T-helper 2 cell (primary cell): ENCODE measurements at regions not wholly inside any gene's neighbourhood (a gene's known extent, or its start where the extent isn't known, plus 50 kb on each side); places are given as distances from the start of the nearest gene placed in this dataset.

Experiments used
- DNase-seq, 5 experiments: peaks; one replicate each; pipeline versions ENCODE4 v3.0.0 to v3.0.0-alpha.2; 2012 to 2022

GRCh38 chr5:129342796-129343195 is 117.3 kb upstream of the ADAMTS19 start:
- no peak for DNase-seq

- no peak for DNase-seq
These were observed 114.7 kb upstream of the ADAMTS19 start for GRCh38 chr5:129345213-129345924.

- no peak for DNase-seq
These were observed 103.3 kb upstream of the ADAMTS19 start for GRCh38 chr5:129356846-129357245.

- no peak for DNase-seq
These were observed 102.0 kb upstream of the ADAMTS19 start for GRCh38 chr5:129358069-129358468.

GRCh38 chr5:129359450-129359849 is 100.6 kb upstream of the ADAMTS19 start:
- no peak for DNase-seq

GRCh38 chr5:129361441-129362025 is 98.6 kb upstream of the ADAMTS19 start:
- DNase-seq = no peak

GRCh38 chr5:129362456-129362855 is 97.6 kb upstream of the ADAMTS19 start:
- DNase-seq = no peak

GRCh38 chr5:129363991-129364390 is 96.1 kb upstream of the ADAMTS19 start:
- DNase-seq = no peak

GRCh38 chr5:129367883-129368282 is 92.2 kb upstream of the ADAMTS19 start:
- no peak for DNase-seq

- no peak for DNase-seq
These were observed 88.1 kb upstream of the ADAMTS19 start for GRCh38 chr5:129372025-129372424.

- no peak for DNase-seq
These were observed 82.6 kb upstream of the ADAMTS19 start for GRCh38 chr5:129377504-129377903.

- no peak for DNase-seq
These were observed 81.1 kb upstream of the ADAMTS19 start for GRCh38 chr5:129378961-129379360.

- DNase-seq = no peak
These were observed 80.7 kb upstream of the ADAMTS19 start for GRCh38 chr5:129379406-129379805.

GRCh38 chr5:129382921-129383672 is 77.0 kb upstream of the ADAMTS19 start:
- no peak for DNase-seq

GRCh38 chr5:129384193-129384592 is 75.9 kb upstream of the ADAMTS19 start:
- no peak for DNase-seq

- no peak for DNase-seq
These were observed 75.4 kb upstream of the ADAMTS19 start for GRCh38 chr5:129384736-129385135.

- DNase-seq = no peak
These were observed 72.2 kb upstream of the ADAMTS19 start for GRCh38 chr5:129387944-129388343.

- DNase-seq = no peak
These were observed 67.4 kb upstream of the ADAMTS19 start for GRCh38 chr5:129392681-129393080.

GRCh38 chr5:129395247-129395646 is 64.9 kb upstream of the ADAMTS19 start:
- DNase-seq = no peak

GRCh38 chr5:129398026-129398678 is 61.9 kb upstream of the ADAMTS19 start:
- no peak for DNase-seq

GRCh38 chr5:129399069-129399468 is 61.0 kb upstream of the ADAMTS19 start:
- DNase-seq = no peak

GRCh38 chr5:129400395-129400983 is 59.6 kb upstream of the ADAMTS19 start:
- no peak for DNase-seq

GRCh38 chr5:129405222-129405621 is 54.9 kb upstream of the ADAMTS19 start:
- no peak for DNase-seq
